T47D (cell line): ENCODE measurements at regions not wholly inside any gene's neighbourhood (a gene's known extent, or its start where the extent isn't known, plus 50 kb on each side); places are given as distances from the start of the nearest gene placed in this dataset.

Experiments used
- DNase-seq, 2 experiments: peaks; one replicate each; pipeline versions ENCODE4 v3.0.0 to v3.0.0-alpha.2; 2011 to 2012; ENCODE audit warnings: low read depth in 1 of 2, low spot score in 1 of 2
- JUND ChIP-seq: IDR thresholded peaks from 2 replicates; pipeline ENCODE4 v1.6.1; 2012; ENCODE audit warnings: low read depth
- in situ Hi-C: cut with HindIII; loops from 2 replicates; pipeline ENCODE4 v1.10.0; 2016; ENCODE audit warnings: low sequenced_read_pairs, low pct_unique_long_range_greater_than_20kb

DNA sequence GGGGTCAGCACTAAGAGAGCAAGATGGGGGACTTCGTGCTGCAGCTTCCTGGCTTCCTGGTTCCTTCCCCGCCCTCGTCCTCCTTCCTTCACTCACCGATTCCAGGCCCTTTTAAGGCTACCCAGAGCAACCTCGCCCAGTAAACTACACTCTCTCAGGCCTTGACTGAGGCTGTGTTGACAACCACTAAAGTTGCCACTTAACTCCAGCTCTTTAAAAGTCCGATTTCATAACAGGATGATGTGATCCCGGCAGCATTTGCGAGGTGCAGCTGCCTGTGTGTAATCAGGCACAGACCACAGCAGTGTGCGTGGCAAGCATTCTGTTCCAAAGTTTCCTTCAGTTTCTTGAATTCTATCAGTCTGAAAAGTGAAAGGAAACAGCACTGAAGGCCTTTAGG, 110.6 kb downstream of the RAB11FIP2 start:
- DNase-seq = no peak
- in situ Hi-C loops = no loop called here

DNA sequence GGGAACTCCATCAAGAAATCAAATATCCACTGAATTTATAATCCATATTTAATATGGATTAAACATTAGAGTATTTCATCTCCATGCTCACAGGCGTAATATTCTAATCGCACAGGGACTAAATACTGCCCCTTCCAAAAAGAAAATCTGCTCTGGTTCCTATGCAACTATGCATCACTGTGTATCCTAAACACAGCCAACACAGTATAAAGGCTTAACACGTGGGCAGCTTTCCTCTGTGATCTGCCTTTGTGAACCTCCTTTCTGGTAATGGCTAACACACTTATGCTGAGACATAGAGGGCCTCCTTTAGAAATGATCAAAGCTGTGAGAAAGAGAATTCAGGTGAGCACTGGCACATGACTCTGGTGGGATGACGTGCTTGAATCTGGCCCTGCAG, 110.2 kb downstream of the RAB11FIP2 start:
- in situ Hi-C loops = no loop called here
- DNase-seq = no peak
- TF ChIP-seq JUND = no peak

More for the DNA sequence above, 110.6 kb downstream of the RAB11FIP2 start:
- no peak for TF ChIP-seq JUND

DNA sequence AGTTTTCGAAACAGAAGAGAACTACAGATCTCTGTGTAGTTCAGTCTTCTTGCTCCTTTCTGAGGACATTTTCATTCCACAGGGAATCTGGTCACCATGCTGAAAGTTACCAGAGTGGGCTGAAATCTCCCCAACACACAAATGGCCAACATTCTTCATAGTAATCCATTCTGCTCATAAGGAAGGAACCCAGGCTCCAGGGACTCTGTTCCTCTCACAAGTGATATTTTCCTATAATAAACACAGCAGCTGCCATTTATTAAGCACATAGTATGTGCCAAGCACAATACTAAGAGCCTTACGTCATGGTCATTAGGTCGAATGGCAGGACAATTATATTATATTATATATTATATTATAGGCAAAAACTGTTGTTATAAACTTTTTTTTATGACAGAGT, 109.8 kb downstream of the RAB11FIP2 start:
- no peak for DNase-seq
- in situ Hi-C loops = no loop called here
- no peak for TF ChIP-seq JUND

- in situ Hi-C loops = no loop called here
- no peak for TF ChIP-seq JUND
- DNase-seq = no peak
Observed at GRCh38 chr10:117938104-117938503, 108.6 kb downstream of the RAB11FIP2 start.

GRCh38 chr10:117942226-117942625, 104.5 kb downstream of the RAB11FIP2 start:
- TF ChIP-seq JUND = no peak
- in situ Hi-C loops = no loop called here
- DNase-seq = no peak

DNA sequence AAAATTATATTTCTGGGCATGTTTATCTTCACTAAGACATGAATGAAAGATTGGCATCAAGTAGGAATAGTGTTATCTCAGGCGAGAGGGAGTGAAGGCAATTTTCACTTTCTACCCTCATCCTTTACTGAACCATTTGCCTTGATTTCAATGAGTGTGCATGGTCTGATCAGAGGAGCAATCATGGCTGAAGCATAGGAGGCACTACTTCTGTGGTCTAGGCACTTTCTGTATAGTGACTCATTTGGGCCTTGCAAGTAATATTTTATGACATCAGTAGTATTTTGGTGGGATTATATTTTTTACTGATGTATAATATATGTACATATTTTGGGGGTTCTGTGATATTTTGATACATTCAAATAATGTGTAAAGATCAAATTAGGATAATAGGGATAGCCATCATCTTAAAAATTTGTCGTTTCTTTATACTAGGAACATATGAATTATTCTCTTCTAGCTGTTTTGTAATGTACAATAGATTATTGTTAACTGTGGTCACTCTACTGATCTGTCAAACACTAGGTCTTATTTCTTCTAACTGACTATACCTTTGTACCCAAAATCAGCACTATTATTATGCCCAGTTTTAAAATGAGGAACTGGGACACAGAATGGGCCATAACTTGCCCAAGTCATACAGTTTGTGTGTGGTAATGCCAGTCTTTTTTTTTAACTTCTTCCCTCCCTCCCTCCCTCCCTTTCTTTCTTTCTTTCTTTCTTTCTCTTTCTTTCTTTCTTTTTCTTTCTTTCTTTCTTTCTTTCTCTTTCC, 101.9 kb downstream of the RAB11FIP2 start:
- no peak for TF ChIP-seq JUND
- in situ Hi-C loops = no loop called here
- no peak for DNase-seq

DNA sequence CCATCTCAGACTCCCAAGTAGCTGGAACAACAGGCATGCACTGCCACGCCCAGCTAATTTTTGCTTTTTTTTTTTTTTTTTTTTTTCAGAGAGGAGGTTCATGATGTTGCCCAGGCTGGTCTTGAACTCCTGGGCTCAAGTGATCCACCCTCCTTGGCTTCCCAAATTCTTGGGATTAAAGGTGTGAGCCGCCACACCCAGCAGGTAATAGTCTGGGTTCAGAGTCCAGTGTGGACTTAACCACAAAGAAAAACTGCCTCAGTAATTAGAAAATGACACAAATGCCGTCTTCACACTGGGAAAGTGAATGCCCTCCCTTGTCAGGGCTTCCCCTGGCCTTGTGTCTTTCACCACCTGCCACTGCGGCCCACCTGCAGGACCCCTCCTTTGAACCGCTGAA, 101.1 kb downstream of the RAB11FIP2 start:
- no peak for TF ChIP-seq JUND
- no peak for DNase-seq
- in situ Hi-C loops = no loop called here

DNA sequence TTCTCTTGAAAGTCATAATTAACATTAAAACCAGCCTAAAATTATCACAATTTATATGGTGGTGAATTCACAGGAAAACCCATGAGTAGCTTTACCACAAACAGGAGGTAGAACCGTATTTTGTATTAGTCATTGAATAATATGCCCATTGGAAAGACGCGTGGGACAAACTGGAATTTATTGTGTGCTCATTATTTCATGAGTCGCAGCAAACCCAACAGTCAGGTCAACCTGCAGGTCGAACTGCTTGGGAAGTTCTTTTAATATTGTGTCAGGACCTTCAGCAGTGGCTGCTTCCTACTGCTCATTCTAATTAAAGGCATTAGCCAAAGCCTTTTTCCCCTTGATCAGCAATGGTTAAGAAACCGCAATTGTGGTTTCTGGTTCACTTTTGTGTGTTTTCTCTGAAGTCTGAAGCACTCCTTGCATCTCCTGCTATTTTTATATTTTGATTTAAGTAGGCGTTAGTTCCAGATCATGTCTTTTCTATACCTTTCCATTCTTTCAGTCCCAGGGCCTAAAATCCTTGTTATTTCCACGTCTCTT, 100.1 kb downstream of the RAB11FIP2 start:
- TF ChIP-seq JUND = no peak
- DNase-seq = no peak
- in situ Hi-C loops = no loop called here

GRCh38 chr10:117948493-117948892, 98.2 kb downstream of the RAB11FIP2 start:
- in situ Hi-C loops = no loop called here
- peak in 1 of 2 experiments; percentile 5 for DNase-seq
- no peak for TF ChIP-seq JUND

- peak in 1 of 2 experiments; percentile 7 for DNase-seq
- in situ Hi-C loops = no loop called here
- TF ChIP-seq JUND = no peak
Observed at GRCh38 chr10:117950408-117950807, 96.3 kb downstream of the RAB11FIP2 start.
